Muscle layer of duodenum (tissue), 2 donors: ENCODE measurements at regions not wholly inside any gene's neighbourhood (a gene's known extent, or its start where the extent isn't known, plus 50 kb on each side); places are given as distances from the start of the nearest gene placed in this dataset.

ENCODE experiments used
- H3K27ac ChIP-seq: one replicate; pipeline ENCODE4 v1.7.0; 2013; ENCODE audit warnings: mild to moderate bottlenecking, low read length
- H3K27me3 ChIP-seq: one replicate; pipeline ENCODE4 v1.7.0; 2013; ENCODE audit warnings: low read depth, mild to moderate bottlenecking, control low read depth, low read length
- H3K36me3 ChIP-seq, 2 donors: one replicate each; pipeline ENCODE4 v1.7.0; 2013; ENCODE audit warnings: low read length in 2 of 2, control low read depth in 1 of 2, mild to moderate bottlenecking in 1 of 2; ENCODE audit not compliant: insufficient read depth in 2 of 2, control insufficient read depth in 1 of 2
- H3K4me1 ChIP-seq, 2 donors: one replicate each; pipeline ENCODE4 v1.7.0; 2013; ENCODE audit warnings: low read length in 2 of 2, mild to moderate bottlenecking in 2 of 2, control low read depth in 1 of 2, moderate library complexity in 1 of 2; ENCODE audit not compliant: insufficient read depth in 2 of 2, control insufficient read depth in 1 of 2
- H3K4me3 ChIP-seq, 2 donors: one replicate each; pipeline ENCODE4 v1.7.0; 2013; ENCODE audit warnings: low read length in 2 of 2, low read depth in 1 of 2, mild to moderate bottlenecking in 1 of 2
- H3K9me3 ChIP-seq, 2 donors: one replicate each; pipeline ENCODE4 v1.7.0; 2013; ENCODE audit warnings: low read length in 2 of 2, control low read depth in 1 of 2, mild to moderate bottlenecking in 1 of 2; ENCODE audit not compliant: control insufficient read depth in 1 of 2
- donor health status: healthy.

DNA sequence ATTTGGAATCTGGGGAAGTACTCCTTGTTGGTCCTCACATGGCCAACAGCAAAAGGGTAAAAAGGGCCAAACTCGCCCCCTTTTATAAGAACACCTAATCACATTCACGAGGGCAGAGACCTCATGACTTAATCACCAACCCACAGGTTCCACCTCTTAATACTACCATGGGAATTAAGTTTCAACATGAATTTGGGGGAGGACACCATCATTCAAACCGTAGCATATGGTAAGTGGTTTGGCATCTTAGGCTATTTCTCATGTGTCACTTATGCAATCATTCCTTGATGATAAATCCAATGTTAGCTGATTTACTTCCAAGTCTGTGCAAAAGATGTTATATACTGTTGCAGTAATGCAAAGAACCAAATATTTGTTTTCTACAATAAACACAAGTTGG, 302.9 kb upstream of the FAM241A start:
- no peaks in the 10 kb centered on the region for H3K4me1 ChIP-seq
- H3K9me3 ChIP-seq: peaks cover 0 to 3% of the 10 kb centered on the region in 2 donors
- no peak overlapping the region for H3K4me3 ChIP-seq
- H3K36me3 ChIP-seq: no peaks in the 10 kb centered on the region
- H3K27ac ChIP-seq: no peak overlapping the region
- H3K27me3 ChIP-seq: no peaks in the 10 kb centered on the region

GRCh38 chr4:111847296-111848008, 297.8 kb upstream of the FAM241A start:
- no peaks in the 10 kb centered on the region for H3K36me3 ChIP-seq
- no peaks in the 10 kb centered on the region for H3K27me3 ChIP-seq
- H3K4me1 ChIP-seq: no peaks in the 10 kb centered on the region
- H3K4me3 ChIP-seq: no peak overlapping the region
- H3K27ac ChIP-seq: no peak overlapping the region
- H3K9me3 ChIP-seq: no peaks in the 10 kb centered on the region

- Histone ChIP-seq H3K36me3 (no peaks in the 10 kb centered on the region), H3K27ac (no peak overlapping the region), H3K9me3 (no peaks in the 10 kb centered on the region), H3K27me3 (no peaks in the 10 kb centered on the region), H3K4me1 (peaks cover 0 to 7% of the 10 kb centered on the region in 2 donors), H3K4me3 (no peak overlapping the region)
Observed at GRCh38 chr4:111849746-111850284, 295.4 kb upstream of the FAM241A start.

DNA sequence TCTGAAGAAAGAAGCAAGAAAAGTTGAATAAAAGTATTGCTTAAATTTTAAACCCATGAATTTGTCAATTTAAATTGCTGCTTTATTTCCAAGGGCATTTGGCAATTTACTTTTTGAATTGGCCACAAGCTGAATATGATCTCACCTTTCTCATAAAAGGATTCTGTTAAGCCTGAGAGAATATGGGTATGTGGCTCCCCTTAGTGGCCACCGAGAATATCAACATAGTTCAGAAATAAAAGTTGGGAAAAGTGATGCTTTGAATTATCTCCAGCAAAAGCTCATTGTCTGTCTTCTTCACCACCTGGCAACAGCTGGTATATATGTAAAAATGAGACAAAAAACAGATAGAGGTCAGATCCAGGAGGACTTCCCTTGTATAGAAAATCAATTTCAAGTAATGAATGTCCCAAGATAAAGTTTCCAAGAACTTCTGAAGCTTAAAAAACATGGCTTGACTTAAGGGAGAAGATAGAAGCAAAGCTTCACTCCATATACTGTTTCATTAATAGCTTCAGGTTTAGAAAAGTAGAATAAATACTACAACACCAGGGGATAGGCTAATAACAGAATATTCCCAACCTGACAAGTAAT, 290.7 kb upstream of the FAM241A start:
- peaks cover 0 to 7% of the 10 kb centered on the region in 2 donors for H3K4me1 ChIP-seq
- H3K27me3 ChIP-seq: no peaks in the 10 kb centered on the region
- H3K9me3 ChIP-seq: no peaks in the 10 kb centered on the region
- no peaks in the 10 kb centered on the region for H3K36me3 ChIP-seq
- no peak overlapping the region for H3K27ac ChIP-seq
- no peak overlapping the region for H3K4me3 ChIP-seq

DNA sequence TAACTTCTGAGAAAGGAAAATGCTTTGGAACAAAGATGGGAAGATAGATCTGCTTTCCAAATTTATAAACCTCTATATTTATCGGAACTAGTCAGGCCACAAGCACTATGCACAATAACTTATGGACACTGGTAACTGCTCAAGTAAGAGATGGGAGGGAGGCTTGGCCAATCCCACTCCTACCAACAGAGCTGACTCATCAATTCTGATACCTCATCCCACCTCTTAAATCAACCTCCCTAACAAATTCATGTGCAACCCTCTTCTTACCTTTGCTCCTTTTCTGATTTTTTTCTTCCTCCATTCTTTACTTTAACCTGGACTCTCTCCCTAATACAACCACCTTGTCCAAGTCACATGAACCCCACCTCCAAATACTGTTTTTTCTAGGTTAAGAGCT, 289.9 kb upstream of the FAM241A start:
- Histone ChIP-seq H3K4me1 (peaks cover 0 to 7% of the 10 kb centered on the region in 2 donors), H3K27ac (no peak overlapping the region), H3K4me3 (no peak overlapping the region), H3K9me3 (no peaks in the 10 kb centered on the region), H3K36me3 (no peaks in the 10 kb centered on the region), H3K27me3 (no peaks in the 10 kb centered on the region)

DNA sequence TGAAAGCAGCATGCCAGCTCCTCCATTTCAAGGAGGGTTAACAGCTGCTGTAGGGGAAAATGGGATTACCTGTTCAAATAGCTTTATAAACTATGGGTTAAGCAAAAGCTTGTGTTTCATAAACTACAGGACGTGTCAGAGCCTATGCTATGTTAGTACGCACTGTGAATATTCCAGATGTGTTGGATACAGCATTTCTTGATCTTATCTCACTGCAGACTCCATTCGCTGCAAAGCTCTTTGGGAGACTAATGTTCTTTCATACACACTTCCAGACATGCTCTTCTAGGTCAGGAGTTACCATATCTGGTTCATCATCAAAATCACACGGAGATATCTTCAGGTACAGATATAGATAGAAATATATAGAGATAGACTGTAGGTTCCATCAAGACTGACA, 281.2 kb upstream of the FAM241A start:
- H3K9me3 ChIP-seq: peaks cover 0 to 3% of the 10 kb centered on the region in 2 donors
- H3K27me3 ChIP-seq: no peaks in the 10 kb centered on the region
- H3K36me3 ChIP-seq: no peaks in the 10 kb centered on the region
- H3K27ac ChIP-seq: no peak overlapping the region
- H3K4me3 ChIP-seq: no peak overlapping the region
- no peaks in the 10 kb centered on the region for H3K4me1 ChIP-seq

- Histone ChIP-seq H3K27ac (no peak overlapping the region), H3K4me3 (no peak overlapping the region), H3K9me3 (peaks cover 0 to 3% of the 10 kb centered on the region in 2 donors), H3K27me3 (no peaks in the 10 kb centered on the region), H3K36me3 (no peaks in the 10 kb centered on the region), H3K4me1 (no peaks in the 10 kb centered on the region)
Observed at GRCh38 chr4:111869339-111869738, 275.9 kb upstream of the FAM241A start.

GRCh38 chr4:111871802-111872201, 273.5 kb upstream of the FAM241A start:
- no peak overlapping the region for H3K27ac ChIP-seq
- no peaks in the 10 kb centered on the region for H3K36me3 ChIP-seq
- H3K9me3 ChIP-seq: peaks cover 0 to 2% of the 10 kb centered on the region in 2 donors
- no peak overlapping the region for H3K4me3 ChIP-seq
- H3K27me3 ChIP-seq: no peaks in the 10 kb centered on the region
- no peaks in the 10 kb centered on the region for H3K4me1 ChIP-seq

GRCh38 chr4:111873801-111874200, 271.5 kb upstream of the FAM241A start:
- Histone ChIP-seq H3K27me3 (no peaks in the 10 kb centered on the region), H3K27ac (no peak overlapping the region), H3K36me3 (no peaks in the 10 kb centered on the region), H3K4me3 (no peak overlapping the region), H3K4me1 (no peaks in the 10 kb centered on the region), H3K9me3 (no peaks in the 10 kb centered on the region)

- H3K27me3 ChIP-seq: no peaks in the 10 kb centered on the region
- no peaks in the 10 kb centered on the region for H3K9me3 ChIP-seq
- no peak overlapping the region for H3K27ac ChIP-seq
- H3K4me1 ChIP-seq: no peaks in the 10 kb centered on the region
- H3K4me3 ChIP-seq: no peak overlapping the region
- no peaks in the 10 kb centered on the region for H3K36me3 ChIP-seq
Observed at GRCh38 chr4:111879539-111879938, 265.7 kb upstream of the FAM241A start.

DNA sequence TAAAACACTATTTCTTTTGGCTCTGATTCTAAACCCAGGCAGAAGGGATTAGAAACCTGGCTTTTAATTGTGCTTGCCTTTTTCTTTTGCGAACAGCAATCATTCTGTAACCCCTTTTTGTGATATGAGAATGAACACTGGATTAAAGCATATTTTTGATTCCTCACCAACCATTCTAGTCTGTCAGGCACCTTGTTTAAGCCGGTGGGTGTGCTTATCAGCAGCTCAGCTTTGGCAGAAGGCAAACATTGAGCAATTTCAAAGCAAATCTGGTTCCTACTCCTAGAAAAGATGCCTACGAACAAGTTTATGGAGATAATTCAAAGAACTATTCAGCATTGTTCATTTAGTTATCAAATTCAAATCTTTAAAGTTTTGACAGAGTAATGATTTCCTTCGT, 265.1 kb upstream of the FAM241A start:
- Histone ChIP-seq H3K9me3 (no peaks in the 10 kb centered on the region), H3K27ac (no peak overlapping the region), H3K36me3 (no peaks in the 10 kb centered on the region), H3K4me3 (no peak overlapping the region), H3K27me3 (no peaks in the 10 kb centered on the region), H3K4me1 (no peaks in the 10 kb centered on the region)
